ENCODE measurements at regions not wholly inside any gene's neighbourhood (a gene's known extent, or its start where the extent isn't known, plus 50 kb on each side); places are given as distances from the start of the nearest gene placed in this dataset.
A peak's percentile ranks its signal among the peaks of the same experiment; 100 is the strongest.
"Not testable (repeated sequence)": the region's sequence is repeated elsewhere in the genome, so short reads cannot be mapped to it uniquely, and the experiment has no call there.

- POLR2A ChIA-PET (ENCODE audit: unreplicated experiment); H3K27ac ChIP-seq (ENCODE audit: insufficient read depth, low read length); H3K27me3 ChIP-seq (ENCODE audit: control insufficient read depth, insufficient read depth, low read length); H2BK20ac ChIP-seq (ENCODE audit: low read depth, low read length); H3K9ac ChIP-seq (ENCODE audit: low read depth, low read length); in situ Hi-C loops (cut with MboI; ENCODE audit: low sequenced_read_pairs); H3K9me3 ChIP-seq (ENCODE audit: control insufficient read depth, insufficient read depth, low read length); H2BK5ac ChIP-seq (ENCODE audit: low read depth, low read length, poor library complexity, severe bottlenecking); H3K4ac ChIP-seq (ENCODE audit: low read depth, low read length); H3K23ac ChIP-seq (ENCODE audit: low read depth, low read length); BruUV-seq (replicated peaks); intact Hi-C loops (cut with micrococcal nuclease); H3K79me1 ChIP-seq (ENCODE audit: low read depth in 1 of 2, low read length in 2 of 2); CTCF ChIA-PET; H2BK15ac ChIP-seq (ENCODE audit: low read depth, low read length); H2AK9ac ChIP-seq (replicated peaks; ENCODE audit: low read depth, low read length, poor library complexity); H4K20me1 ChIP-seq (ENCODE audit: insufficient read depth, low read length); H2AFZ ChIP-seq (replicated peaks; ENCODE audit: low read length, poor library complexity); dilution Hi-C loops (cut with HindIII; ENCODE audit: low sequenced_read_pairs, unreplicated experiment); H3K4me1 ChIP-seq (ENCODE audit: control insufficient read depth, insufficient read depth, low read length); DNase-seq; H3K36me3 ChIP-seq (ENCODE audit: control insufficient read depth, insufficient read depth, low read length); H2BK120ac ChIP-seq (ENCODE audit: low read depth, low read length); H3K18ac ChIP-seq (ENCODE audit: low read depth, low read length); ATAC-seq (ENCODE audit: low read depth); H3K9me1 ChIP-seq (ENCODE audit: insufficient read depth, low read length); H3K56ac ChIP-seq (ENCODE audit: extremely low read depth, insufficient read depth, low read length); H4K91ac ChIP-seq (ENCODE audit: insufficient read depth, low read depth, low read length): not testable (repeated sequence)
- Histone ChIP-seq H3K4me3 (ENCODE audit: insufficient read depth, low read depth, low read length) (peak overlapping the region; percentile 51; the same call in 1 of the 2 replicates), H4K8ac (ENCODE audit: low read depth in 2 of 2, low read length in 2 of 2) (peak overlapping the region in 1 of 2 experiments; percentile 56; a peak in 1 of 4 replicates), H2AK5ac (ENCODE audit: low read depth, low read length) (0 out of 2 replicates have a peak overlapping the region, but pooled peaks have one; percentile 35), H3K14ac (replicated peaks; ENCODE audit: low read depth, low read length) (0 out of 2 replicates have a peak overlapping the region, but pooled peaks have one; percentile 15), H4K5ac (ENCODE audit: low read depth, low read length) (0 out of 2 replicates have a peak overlapping the region, but pooled peaks have one; percentile 29), H3K4me2 (ENCODE audit: low read depth, low read length) (peak overlapping the region; percentile 87)
- no CpG with 5 or more reads among the region's 23 CpGs for WGBS, 2 experiments (ENCODE audit: extremely low coverage in 2 of 2, insufficient read length in 1 of 2)
Observed at GRCh38 chr1:777480-778180, 91.2 kb upstream of the OR4F16 start.
